Mucosa of descending colon (tissue), 3 donors: ENCODE measurements at regions not wholly inside any gene's neighbourhood (a gene's known extent, or its start where the extent isn't known, plus 50 kb on each side); places are given as distances from the start of the nearest gene placed in this dataset.

ENCODE experiments used
- ATAC-seq: fragments of 200-7000 bp; cut with Tn5 transposase; one replicate; pipeline ENCODE4 v1.9.1; 2020; ENCODE audit warnings: mild to moderate bottlenecking, moderate library complexity
- DNase-seq, 3 donors: peaks; one replicate each; pipeline ENCODE4 v3.0.0-alpha.2; 2020
- H3K36me3 ChIP-seq: fragments of 200-600 bp; one replicate; pipeline ENCODE4 v1.8.0; 2021; ENCODE audit warnings: low read depth, mild to moderate bottlenecking
- H3K4me1 ChIP-seq: fragments of 200-600 bp; one replicate; pipeline ENCODE4 v1.8.0; 2021; ENCODE audit warnings: low read depth, mild to moderate bottlenecking
- H3K4me3 ChIP-seq: fragments of 200-600 bp; one replicate; pipeline ENCODE4 v1.8.0; 2021; ENCODE audit warnings: mild to moderate bottlenecking
- H3K9me3 ChIP-seq: fragments of 200-600 bp; one replicate; pipeline ENCODE4 v1.8.0; 2021; ENCODE audit warnings: mild to moderate bottlenecking
- intact Hi-C, 2 donors: fragments of 100-400 bp; cut with DNase I in 1 of 2; cut with micrococcal nuclease in 1 of 2; formaldehyde crosslinking; loops; one replicate each; pipeline versions ENCODE4 v1.11.0 to v1.11.1; 2022; cut with DNase I, micrococcal nuclease
- TF ChIP-seq, protein P1 (sequence below): fragments of 200-600 bp; IDR thresholded peaks from one replicate; pipeline ENCODE4 v1.8.0; 2022; ENCODE audit warnings: antibody characterized with exemption, mild to moderate bottlenecking
- donor health status: DM: no; HTN: no; CAD: no; lungs with moderate emphysema.
- donor health status: DM: no; HTN: no; CAD: no.
- donor health status: DM: no; HTN: yes; CAD: no.

GRCh38 chr15:81619002-81619401 is 245.0 kb upstream of the TMC3 start:
- H3K4me1 ChIP-seq: no peaks in the 10 kb centered on the region
- no peaks in the 10 kb centered on the region for H3K9me3 ChIP-seq
- no peak overlapping the region for H3K4me3 ChIP-seq
- intact Hi-C loops: no loop called here
- H3K36me3 ChIP-seq: no peaks in the 10 kb centered on the region
- no peak for ATAC-seq
- TF ChIP-seq, protein P1, sequence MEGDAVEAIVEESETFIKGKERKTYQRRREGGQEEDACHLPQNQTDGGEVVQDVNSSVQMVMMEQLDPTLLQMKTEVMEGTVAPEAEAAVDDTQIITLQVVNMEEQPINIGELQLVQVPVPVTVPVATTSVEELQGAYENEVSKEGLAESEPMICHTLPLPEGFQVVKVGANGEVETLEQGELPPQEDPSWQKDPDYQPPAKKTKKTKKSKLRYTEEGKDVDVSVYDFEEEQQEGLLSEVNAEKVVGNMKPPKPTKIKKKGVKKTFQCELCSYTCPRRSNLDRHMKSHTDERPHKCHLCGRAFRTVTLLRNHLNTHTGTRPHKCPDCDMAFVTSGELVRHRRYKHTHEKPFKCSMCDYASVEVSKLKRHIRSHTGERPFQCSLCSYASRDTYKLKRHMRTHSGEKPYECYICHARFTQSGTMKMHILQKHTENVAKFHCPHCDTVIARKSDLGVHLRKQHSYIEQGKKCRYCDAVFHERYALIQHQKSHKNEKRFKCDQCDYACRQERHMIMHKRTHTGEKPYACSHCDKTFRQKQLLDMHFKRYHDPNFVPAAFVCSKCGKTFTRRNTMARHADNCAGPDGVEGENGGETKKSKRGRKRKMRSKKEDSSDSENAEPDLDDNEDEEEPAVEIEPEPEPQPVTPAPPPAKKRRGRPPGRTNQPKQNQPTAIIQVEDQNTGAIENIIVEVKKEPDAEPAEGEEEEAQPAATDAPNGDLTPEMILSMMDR: no peak
- DNase-seq: no peak

DNA sequence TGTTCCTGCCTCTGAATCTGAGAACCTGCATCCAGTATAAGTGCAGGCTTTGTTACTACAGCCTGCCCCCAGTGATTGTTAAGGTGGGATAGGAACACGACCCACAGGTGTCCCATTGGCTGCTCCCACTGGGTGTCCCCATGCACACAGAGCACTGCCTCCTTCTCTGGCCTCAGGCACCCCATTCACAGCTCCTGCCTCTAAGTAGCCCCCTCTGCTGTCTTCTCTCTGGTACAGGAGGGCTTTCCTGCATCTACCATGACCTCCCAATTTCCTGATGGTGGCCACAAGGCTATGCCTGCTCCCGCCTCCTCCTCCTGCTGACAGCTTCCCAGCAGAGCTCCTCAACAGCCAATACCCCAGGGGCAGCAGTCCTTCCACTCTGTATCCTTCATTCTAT is 238.6 kb upstream of the TMC3 start:
- Histone ChIP-seq H3K9me3 (no peaks in the 10 kb centered on the region), H3K4me1 (no peaks in the 10 kb centered on the region), H3K36me3 (no peaks in the 10 kb centered on the region), H3K4me3 (no peak overlapping the region)
- DNase-seq: no peak
- ATAC-seq: no peak
- TF ChIP-seq, protein P1: no peak
- intact Hi-C loops: no loop called here

DNA sequence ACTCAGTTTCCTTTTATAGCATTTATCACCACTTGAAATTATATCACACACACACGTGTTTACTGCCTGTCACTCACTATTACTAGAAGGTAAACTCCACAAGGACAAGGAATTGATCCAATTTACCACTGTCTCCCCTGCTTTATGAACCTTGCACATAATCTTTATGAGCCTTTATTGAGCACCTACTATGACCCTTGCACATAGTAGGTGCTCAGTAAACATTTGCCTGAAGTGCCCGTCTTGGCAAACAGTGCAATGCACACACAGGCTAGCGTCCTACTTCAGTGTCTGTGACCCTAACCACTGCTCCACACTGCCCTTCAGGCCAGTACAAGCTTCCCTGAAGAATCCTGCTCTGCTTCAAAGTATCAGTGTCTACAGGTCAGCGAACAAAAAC is 237.7 kb upstream of the TMC3 start:
- TF ChIP-seq, protein P1: no peak
- H3K4me3 ChIP-seq: no peak overlapping the region
- H3K36me3 ChIP-seq: no peaks in the 10 kb centered on the region
- intact Hi-C loops: no loop called here
- no peaks in the 10 kb centered on the region for H3K4me1 ChIP-seq
- DNase-seq (no peak), ATAC-seq (no peak)
- no peaks in the 10 kb centered on the region for H3K9me3 ChIP-seq

DNA sequence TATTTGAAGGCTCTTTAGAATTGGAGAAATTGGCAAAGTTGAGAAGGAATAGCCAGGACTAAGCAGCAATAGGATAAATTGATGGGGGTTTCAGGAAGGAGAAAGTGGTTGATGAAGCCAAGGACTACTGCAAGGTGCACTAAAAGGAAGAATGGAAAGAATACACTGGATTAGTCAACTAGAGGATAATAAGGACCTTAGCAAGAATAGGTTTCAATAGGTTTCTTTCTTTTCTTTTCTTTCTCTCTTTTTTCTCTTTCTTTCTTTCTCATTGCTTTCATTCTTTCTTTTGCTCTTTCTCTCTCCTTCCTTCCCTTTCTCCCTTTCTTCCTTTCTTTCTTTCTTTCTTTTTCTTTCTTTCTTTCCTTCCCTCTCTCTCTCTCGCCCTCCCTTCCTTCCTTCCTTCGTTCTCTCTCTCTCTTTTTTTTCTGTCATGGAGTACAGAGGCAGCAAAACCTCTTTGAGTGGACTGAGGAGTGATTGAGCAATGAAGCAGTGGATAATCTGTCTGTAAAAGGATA is 234.4 kb upstream of the TMC3 start:
- TF ChIP-seq, protein P1: no peak
- H3K9me3 ChIP-seq: no peaks in the 10 kb centered on the region
- ATAC-seq (no peak), DNase-seq (no peak)
- intact Hi-C loops: no loop called here
- no peaks in the 10 kb centered on the region for H3K4me1 ChIP-seq
- no peaks in the 10 kb centered on the region for H3K36me3 ChIP-seq
- H3K4me3 ChIP-seq: no peak overlapping the region

DNA sequence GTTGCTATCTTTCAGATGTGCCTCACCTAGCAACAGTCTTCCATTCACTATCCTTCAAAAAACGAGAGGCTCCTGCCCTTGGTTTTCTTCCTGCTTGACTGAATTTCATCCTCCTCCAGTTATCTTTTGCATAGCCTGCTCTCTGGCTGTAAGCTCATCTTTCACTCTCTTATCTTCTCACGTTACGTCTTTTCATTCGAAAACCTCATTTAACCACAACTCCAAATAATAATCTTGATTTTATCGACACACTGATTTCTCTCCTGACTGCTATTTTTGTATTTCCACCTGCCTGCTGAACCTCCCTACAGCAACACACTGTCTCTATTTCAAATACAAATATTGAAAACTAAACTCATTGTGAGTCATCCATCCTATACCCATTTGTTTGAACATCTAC is 230.7 kb upstream of the TMC3 start:
- Histone ChIP-seq H3K4me1 (no peaks in the 10 kb centered on the region), H3K9me3 (peaks cover 21% of the 10 kb centered on the region), H3K4me3 (no peak overlapping the region), H3K36me3 (no peaks in the 10 kb centered on the region)
- DNase-seq: no peak
- intact Hi-C loops: no loop called here
- TF ChIP-seq, protein P1: no peak
- ATAC-seq: no peak

DNA sequence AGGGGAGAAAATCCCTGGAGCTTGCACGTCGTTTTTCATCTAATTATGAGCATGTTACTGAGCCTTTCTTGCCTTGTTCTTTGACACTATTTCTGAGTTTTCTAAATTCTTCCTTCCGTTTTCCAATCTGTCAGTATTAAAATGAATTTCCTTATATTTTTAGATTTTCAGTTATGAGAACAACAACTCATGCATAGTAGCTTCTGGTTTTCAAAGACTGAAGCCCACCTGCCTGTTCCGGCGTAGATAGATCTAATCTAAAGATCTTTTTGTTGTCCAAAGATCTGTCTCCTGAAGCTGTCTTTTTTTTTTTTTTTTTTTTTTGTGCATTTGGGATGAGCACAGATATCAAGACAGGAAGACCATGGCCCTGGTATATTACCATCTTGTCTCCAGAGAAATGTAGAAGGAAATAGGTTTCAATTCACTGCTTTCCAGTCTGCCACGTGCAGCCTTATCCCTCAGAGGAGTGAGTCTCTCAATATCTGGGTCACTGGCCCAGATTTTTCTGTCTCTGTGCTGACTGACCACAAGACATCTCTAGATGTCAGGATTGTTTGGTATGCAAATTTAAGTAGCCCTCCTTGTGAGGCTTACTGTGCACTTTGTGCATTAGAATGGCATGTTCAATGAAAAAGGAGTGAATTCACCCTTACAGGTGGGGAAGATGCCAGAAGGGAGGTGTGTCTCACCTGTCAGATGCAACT is 222.3 kb upstream of the TMC3 start:
- DNase-seq (no peak), ATAC-seq (no peak)
- no peaks in the 10 kb centered on the region for H3K36me3 ChIP-seq
- TF ChIP-seq, protein P1: no peak
- H3K9me3 ChIP-seq: peaks cover 15% of the 10 kb centered on the region
- intact Hi-C loops: no loop called here
- no peaks in the 10 kb centered on the region for H3K4me1 ChIP-seq
- H3K4me3 ChIP-seq: no peak overlapping the region
